Suprapubic skin (tissue), 3 donors: ENCODE measurements at regions not wholly inside any gene's neighbourhood (a gene's known extent, or its start where the extent isn't known, plus 50 kb on each side); places are given as distances from the start of the nearest gene placed in this dataset.

ENCODE experiments used
- CTCF ChIP-seq, 2 donors: fragments of 200-600 bp in 1 of 2; fragments of 450-650 bp in 1 of 2; sonication (generic) in 1 of 2; IDR thresholded peaks; one replicate each; pipeline ENCODE4 v1.5.1; 2016 to 2019; ENCODE audit warnings: antibody characterized with exemption in 2 of 2, mild to moderate bottlenecking in 1 of 2, moderate library complexity in 1 of 2
- POLR2AphosphoS5 ChIP-seq, 3 donors: sonication (generic); formaldehyde crosslinking; IDR thresholded peaks; one replicate each; pipeline ENCODE4 v1.6.1; 2017; ENCODE audit warnings: antibody characterized with exemption in 3 of 3

GRCh38 chr5:120141076-120141475, 323.0 kb upstream of the PRR16 start:
- TF ChIP-seq CTCF (IDR thresholded peaks at IDR 0.05) = no peak
- TF ChIP-seq POLR2AphosphoS5 (IDR thresholded peaks at IDR 0.05) = no peak
